NCI-H524 treated with DMSO at 0.1 percent for 48 hours (cell line): ENCODE measurements at regions not wholly inside any gene's neighbourhood (a gene's known extent, or its start where the extent isn't known, plus 50 kb on each side); places are given as distances from the start of the nearest gene placed in this dataset.
"Not testable (repeated sequence)": the region's sequence is repeated elsewhere in the genome, so short reads cannot be mapped to it uniquely, and the experiment has no call there.

Experiments
- DNase-seq: peaks from one replicate; lab custom pipeline; 2025; lab: John Stamatoyannopoulos, UW

- no peak for DNase-seq
Measured at GRCh38 chr9:135295551-135296300, 183.9 kb upstream of the PPP1R26 start.

- DNase-seq: no peak
Measured at GRCh38 chr9:135296735-135297455, 182.7 kb upstream of the PPP1R26 start.

DNA sequence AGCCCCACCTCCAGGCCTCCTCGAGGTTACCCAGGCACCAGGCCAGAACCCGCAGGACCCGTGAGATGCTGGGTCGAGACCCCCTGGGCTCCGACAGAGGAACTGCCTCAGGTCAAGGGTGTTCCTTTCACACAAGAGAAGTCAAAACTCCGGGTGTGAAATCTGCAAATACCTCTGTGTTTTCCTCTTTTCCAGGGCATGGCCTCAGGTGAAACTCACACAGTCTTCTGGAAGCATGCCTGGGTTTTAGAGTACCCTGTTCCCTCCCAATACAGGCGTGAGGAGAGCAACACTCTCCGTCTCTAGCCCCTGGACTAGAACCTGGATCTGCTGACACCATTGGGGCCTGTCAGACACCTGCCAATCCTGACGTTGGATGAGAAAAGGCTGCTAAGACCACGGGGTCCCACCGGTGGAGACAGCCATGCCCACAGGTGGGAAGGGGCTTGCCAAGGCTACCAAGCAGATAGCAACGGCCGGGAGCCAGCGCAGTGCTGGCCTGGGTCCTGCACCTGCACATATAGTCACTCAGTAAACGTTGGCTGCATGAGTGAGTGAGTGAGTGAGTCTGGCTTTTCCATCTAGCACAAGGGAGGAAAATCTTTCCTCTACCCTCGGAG is 182.0 kb upstream of the PPP1R26 start:
- no peak for DNase-seq

GRCh38 chr9:135299239-135299590 is 180.4 kb upstream of the PPP1R26 start:
- no peak for DNase-seq

DNA sequence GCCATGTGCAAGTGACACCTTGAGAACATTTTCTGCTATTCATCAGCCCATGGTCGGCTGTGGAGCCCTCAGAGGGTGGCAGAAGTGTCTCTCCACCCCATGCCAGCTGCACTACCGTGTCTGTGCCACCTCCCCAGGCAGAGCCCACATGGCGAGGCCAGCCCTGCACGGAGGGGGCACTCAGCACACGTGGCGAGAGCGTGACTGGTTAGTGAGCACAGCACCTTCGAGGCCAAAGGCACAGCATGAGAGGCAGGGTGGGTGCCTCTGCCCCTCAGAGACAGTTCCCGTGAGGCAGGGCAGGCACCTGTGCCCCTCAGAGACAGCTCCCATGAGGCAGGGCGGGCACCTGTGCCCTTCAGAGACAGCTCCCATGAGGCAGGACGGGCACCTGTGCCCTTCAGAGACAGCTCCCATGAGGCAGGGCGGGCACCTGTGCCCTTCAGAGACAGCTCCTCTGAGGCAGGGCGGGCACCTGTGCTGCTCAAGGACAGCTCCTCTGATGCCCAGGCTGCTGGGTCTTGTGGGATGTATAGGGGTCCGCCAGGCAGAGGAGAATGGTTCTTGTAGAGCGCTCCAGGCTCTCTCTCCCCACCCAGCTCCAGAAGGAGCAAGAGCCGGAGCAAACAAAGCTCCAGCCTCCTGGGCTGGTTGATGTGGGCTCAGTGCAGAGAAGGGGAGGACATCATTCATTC is 179.8 kb upstream of the PPP1R26 start:
- no peak for DNase-seq

GRCh38 chr9:135300346-135301141 is 179.0 kb upstream of the PPP1R26 start:
- no peak for DNase-seq

DNA sequence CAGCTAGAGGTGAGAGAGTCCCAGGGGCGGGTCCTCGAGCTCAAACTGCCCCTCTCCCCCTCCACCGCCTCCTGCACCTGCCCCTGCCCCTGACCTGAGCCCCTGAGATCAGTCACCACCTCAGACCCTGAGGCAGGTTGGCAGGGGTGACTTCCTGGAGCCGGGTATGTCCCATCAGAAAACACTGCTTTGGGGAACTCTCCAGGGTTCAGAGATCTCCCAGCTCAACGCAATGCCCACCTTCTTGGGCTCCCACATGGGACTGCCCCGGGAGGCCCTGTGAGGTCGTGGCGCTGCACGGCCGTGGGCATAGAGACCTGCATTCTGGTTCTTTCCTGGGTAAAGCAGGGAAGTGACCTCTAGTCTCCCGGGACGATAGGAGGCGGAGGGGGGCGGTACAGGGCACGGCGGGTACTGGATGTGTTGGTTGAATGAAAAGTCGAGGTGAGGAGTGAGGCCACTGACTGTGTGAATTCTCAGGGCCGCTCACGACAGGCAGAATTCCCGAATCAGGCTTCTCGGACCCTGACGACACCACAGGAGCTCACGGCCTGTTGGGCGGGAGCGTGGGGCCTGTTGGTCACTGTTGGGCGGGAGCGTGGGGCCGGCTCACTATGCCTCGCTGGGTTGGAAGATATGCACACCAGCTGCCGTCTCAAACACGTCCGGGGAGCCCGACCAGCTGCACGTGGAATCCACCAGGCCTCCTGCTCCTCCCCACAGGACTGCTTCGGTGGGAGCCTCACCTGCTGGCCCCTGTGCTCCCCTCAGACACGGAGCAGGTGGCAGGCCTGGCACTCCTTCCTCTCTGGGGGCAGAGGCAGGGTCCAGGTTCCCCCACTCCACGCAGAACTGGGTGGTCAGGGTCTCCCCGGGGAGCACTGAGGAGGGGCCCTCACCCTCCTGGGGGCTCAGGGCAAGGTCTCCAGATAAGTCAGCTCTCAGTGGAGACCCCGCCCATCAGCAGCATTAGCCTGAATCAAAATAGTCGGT is 178.0 kb upstream of the PPP1R26 start:
- DNase-seq: no peak

- no peak for DNase-seq
Measured at GRCh38 chr9:135302329-135303279, 177.0 kb upstream of the PPP1R26 start.

DNA sequence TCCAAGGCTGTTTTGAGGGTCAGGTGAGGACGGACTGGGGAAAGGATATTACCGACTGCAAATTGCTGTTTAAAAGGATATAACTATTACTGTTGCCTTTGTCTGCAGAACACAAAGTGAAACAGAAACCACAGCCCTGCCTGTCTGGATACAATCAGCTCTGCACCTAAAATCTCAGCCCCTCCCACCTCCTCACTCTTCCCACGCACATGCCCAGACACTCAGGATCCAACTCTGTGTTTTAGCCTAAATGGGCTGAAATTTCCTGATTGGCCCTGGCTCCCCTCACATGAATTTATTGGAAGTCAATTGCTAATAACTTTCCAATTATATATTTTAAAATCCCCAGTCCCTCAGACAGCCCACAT is 176.3 kb upstream of the PPP1R26 start:
- DNase-seq: no peak

DNA sequence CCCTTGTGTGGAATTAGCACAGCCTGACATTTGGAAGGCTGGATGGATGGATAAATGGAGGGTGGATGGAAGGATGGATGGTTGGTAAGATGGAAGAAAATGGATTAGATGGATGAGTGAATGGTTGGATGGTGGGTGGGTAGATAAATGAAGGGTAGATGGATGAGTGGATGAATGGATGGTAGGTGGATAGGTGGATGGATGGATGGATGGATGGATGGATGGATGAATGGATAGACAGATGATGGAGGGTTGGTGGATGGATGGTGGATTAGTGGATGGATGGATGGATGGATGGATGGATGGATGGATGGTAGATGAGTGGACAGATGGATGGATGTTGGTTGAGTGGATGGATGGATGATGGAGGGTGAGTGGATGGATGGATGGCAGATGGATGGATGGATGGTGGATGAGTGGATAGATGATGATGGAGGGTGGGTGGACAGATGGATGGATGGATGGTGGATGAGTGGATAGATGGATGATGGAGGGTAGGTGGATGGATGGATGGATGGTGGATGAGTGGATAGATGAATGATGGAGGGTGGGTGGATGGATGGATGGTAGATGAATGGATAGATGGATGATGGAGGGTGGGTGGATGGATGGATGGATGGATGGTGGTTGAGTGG is 175.6 kb upstream of the PPP1R26 start:
- no peak for DNase-seq

- DNase-seq: no peak
Measured at GRCh38 chr9:135304886-135305285, 174.7 kb upstream of the PPP1R26 start.

- DNase-seq: no peak
Measured at GRCh38 chr9:135305546-135306180, 173.9 kb upstream of the PPP1R26 start.

- DNase-seq: no peak
Measured at GRCh38 chr9:135306699-135307098, 172.9 kb upstream of the PPP1R26 start.

GRCh38 chr9:135307300-135307699 is 172.3 kb upstream of the PPP1R26 start:
- no peak for DNase-seq

GRCh38 chr9:135307919-135308318 is 171.7 kb upstream of the PPP1R26 start:
- not testable (repeated sequence) for DNase-seq

GRCh38 chr9:135308821-135309762 is 170.5 kb upstream of the PPP1R26 start:
- DNase-seq: no peak

GRCh38 chr9:135309763-135310125 is 169.8 kb upstream of the PPP1R26 start:
- no peak for DNase-seq
